ENCODE measurements at regions not wholly inside any gene's neighbourhood (a gene's known extent, or its start where the extent isn't known, plus 50 kb on each side); places are given as distances from the start of the nearest gene placed in this dataset.
A peak's percentile ranks its signal among the peaks of the same experiment; 100 is the strongest.
"Not testable (repeated sequence)": the region's sequence is repeated elsewhere in the genome, so short reads cannot be mapped to it uniquely, and the experiment has no call there.

GRCh38 chr20:51958099-51959065 is 156.1 kb upstream of the SALL4 start:
- no peak for DNase-seq (ENCODE audit: low spot score)

- DNase-seq (ENCODE audit: low spot score): no peak
Measured at GRCh38 chr20:51955756-51956155, 153.4 kb upstream of the SALL4 start.

GRCh38 chr20:51953731-51954340 is 151.5 kb upstream of the SALL4 start:
- DNase-seq (ENCODE audit: low spot score): no peak

- no peak for DNase-seq (ENCODE audit: low spot score)
Measured at GRCh38 chr20:51950926-51951325, 148.6 kb upstream of the SALL4 start.

GRCh38 chr20:51946586-51946985 is 144.3 kb upstream of the SALL4 start:
- DNase-seq (ENCODE audit: low spot score): no peak

- DNase-seq (ENCODE audit: low spot score): no peak
Measured at GRCh38 chr20:51945881-51946280, 143.6 kb upstream of the SALL4 start.

GRCh38 chr20:51945177-51945576 is 142.9 kb upstream of the SALL4 start:
- no peak for DNase-seq (ENCODE audit: low spot score)

- no peak for DNase-seq (ENCODE audit: low spot score)
Measured at GRCh38 chr20:51943761-51944160, 141.4 kb upstream of the SALL4 start.

GRCh38 chr20:51943326-51943725 is 141.0 kb upstream of the SALL4 start:
- not testable (repeated sequence) for DNase-seq (ENCODE audit: low spot score)

GRCh38 chr20:51941503-51941902 is 139.2 kb upstream of the SALL4 start:
- DNase-seq (ENCODE audit: low spot score): no peak

GRCh38 chr20:51939259-51939585 is 136.9 kb upstream of the SALL4 start:
- DNase-seq (ENCODE audit: low spot score): no peak

- no peak for DNase-seq (ENCODE audit: low spot score)
Measured at GRCh38 chr20:51938559-51939258, 136.4 kb upstream of the SALL4 start.

GRCh38 chr20:51937779-51938178 is 135.5 kb upstream of the SALL4 start:
- DNase-seq (ENCODE audit: low spot score): no peak

- no peak for DNase-seq (ENCODE audit: low spot score)
Measured at GRCh38 chr20:51936377-51936776, 134.1 kb upstream of the SALL4 start.

- DNase-seq (ENCODE audit: low spot score): no peak
Measured at GRCh38 chr20:51935003-51935358, 132.7 kb upstream of the SALL4 start.

GRCh38 chr20:51934301-51935002 is 132.1 kb upstream of the SALL4 start:
- DNase-seq (ENCODE audit: low spot score): no peak

- DNase-seq (ENCODE audit: low spot score): no peak
Measured at GRCh38 chr20:51931371-51931781, 129.1 kb upstream of the SALL4 start.

- DNase-seq (ENCODE audit: low spot score): peak; percentile 13
Measured at GRCh38 chr20:51930775-51931174, 128.5 kb upstream of the SALL4 start.

- no peak for DNase-seq (ENCODE audit: low spot score)
Measured at GRCh38 chr20:51928931-51929330, 126.6 kb upstream of the SALL4 start.

- not testable (repeated sequence) for DNase-seq (ENCODE audit: low spot score)
Measured at GRCh38 chr20:51927970-51928369, 125.6 kb upstream of the SALL4 start.

GRCh38 chr20:51926670-51927305 is 124.5 kb upstream of the SALL4 start:
- no peak for DNase-seq (ENCODE audit: low spot score)

- DNase-seq (ENCODE audit: low spot score): no peak
Measured at GRCh38 chr20:51924509-51924908, 122.2 kb upstream of the SALL4 start.

All from AG08396 (cell line).